ENCODE measurements at regions not wholly inside any gene's neighbourhood (a gene's known extent, or its start where the extent isn't known, plus 50 kb on each side); places are given as distances from the start of the nearest gene placed in this dataset.

GRCh38 chr6:84582997-84583396 lies 181.4 kb downstream of the TBX18 start:
- POLR2A ChIA-PET = no interaction called here
- CTCF ChIA-PET = interaction anchor here (1.8 kb wide), 1 partner anchor 155 kb away, joined by 5 read pairs; no protein-coding TSS in a partner anchor
- no peaks in the 10 kb centered on the region for H3K36me3 ChIP-seq (ENCODE audit: control insufficient read depth in 2 of 2, insufficient read depth in 1 of 2, low read length in 2 of 2)

GRCh38 chr6:84581494-84582259 lies 182.7 kb downstream of the TBX18 start:
- Histone ChIP-seq H3K9me3 (ENCODE audit: control insufficient read depth, insufficient read depth, low read depth, low read length) (no peaks in the 10 kb centered on the region), H3K27ac (ENCODE audit: extremely low read depth, low read depth, low read length) (no peak overlapping the region), H3K4me1 (ENCODE audit: control insufficient read depth, insufficient read depth, low read length) (no peaks in the 10 kb centered on the region), H3K36me3 (ENCODE audit: control insufficient read depth in 2 of 2, insufficient read depth in 1 of 2, low read length in 2 of 2) (no peaks in the 10 kb centered on the region), H3K4me3 (ENCODE audit: low read depth, low read length) (no peak overlapping the region)
- POLR2A ChIA-PET = no interaction called here
- CTCF ChIA-PET = no interaction called here
- TF ChIP-seq ZNF660 (tag by site-specific recombination; IDR thresholded peaks at IDR 0.05) (0 out of 2 replicates have a peak, but pooled peaks have one; percentile 26), ZNF350 (tag by site-specific recombination; IDR thresholded peaks at IDR 0.05) (no peak)
- TF ChIP-seq, protein P1, sequence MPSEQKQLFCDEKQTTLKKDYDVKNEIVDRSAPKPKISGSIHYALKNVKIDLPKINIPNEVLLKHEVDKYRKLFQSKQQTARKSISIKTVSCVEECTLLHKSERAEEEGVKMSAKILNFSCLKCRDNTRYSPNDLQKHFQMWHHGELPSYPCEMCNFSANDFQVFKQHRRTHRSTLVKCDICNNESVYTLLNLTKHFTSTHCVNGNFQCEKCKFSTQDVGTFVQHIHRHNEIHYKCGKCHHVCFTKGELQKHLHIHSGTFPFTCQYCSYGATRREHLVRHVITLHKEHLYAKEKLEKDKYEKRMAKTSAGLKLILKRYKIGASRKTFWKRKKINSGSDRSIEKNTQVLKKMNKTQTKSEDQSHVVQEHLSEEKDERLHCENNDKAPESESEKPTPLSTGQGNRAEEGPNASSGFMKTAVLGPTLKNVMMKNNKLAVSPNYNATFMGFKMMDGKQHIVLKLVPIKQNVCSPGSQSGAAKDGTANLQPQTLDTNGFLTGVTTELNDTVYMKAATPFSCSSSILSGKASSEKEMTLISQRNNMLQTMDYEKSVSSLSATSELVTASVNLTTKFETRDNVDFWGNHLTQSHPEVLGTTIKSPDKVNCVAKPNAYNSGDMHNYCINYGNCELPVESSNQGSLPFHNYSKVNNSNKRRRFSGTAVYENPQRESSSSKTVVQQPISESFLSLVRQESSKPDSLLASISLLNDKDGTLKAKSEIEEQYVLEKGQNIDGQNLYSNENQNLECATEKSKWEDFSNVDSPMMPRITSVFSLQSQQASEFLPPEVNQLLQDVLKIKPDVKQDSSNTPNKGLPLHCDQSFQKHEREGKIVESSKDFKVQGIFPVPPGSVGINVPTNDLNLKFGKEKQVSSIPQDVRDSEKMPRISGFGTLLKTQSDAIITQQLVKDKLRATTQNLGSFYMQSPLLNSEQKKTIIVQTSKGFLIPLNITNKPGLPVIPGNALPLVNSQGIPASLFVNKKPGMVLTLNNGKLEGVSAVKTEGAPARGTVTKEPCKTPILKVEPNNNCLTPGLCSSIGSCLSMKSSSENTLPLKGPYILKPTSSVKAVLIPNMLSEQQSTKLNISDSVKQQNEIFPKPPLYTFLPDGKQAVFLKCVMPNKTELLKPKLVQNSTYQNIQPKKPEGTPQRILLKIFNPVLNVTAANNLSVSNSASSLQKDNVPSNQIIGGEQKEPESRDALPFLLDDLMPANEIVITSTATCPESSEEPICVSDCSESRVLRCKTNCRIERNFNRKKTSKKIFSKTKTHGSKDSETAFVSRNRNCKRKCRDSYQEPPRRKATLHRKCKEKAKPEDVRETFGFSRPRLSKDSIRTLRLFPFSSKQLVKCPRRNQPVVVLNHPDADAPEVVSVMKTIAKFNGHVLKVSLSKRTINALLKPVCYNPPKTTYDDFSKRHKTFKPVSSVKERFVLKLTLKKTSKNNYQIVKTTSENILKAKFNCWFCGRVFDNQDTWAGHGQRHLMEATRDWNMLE (tag by site-specific recombination; conservative IDR thresholded peaks at IDR 0.05; ENCODE audit: low read depth) = 0 out of 2 replicates have a peak, but pooled peaks have one; percentile 42

More at GRCh38 chr6:84582997-84583396, 181.4 kb downstream of the TBX18 start:
- no peaks in the 10 kb centered on the region for H3K9me3 ChIP-seq (ENCODE audit: control insufficient read depth, insufficient read depth, low read depth, low read length)
- no peak overlapping the region for H3K27ac ChIP-seq (ENCODE audit: extremely low read depth, low read depth, low read length)
- TF ChIP-seq ZNF221 (tag by site-specific recombination; IDR thresholded peaks at IDR 0.05; ENCODE audit: borderline replicate concordance) = no peak
- TF ChIP-seq HOXA7 (CRISPR knock-in tag; IDR thresholded peaks at IDR 0.05; ENCODE audit: borderline replicate concordance) = no peak
- no peak for TF ChIP-seq ZNF624 (tag by site-specific recombination; IDR thresholded peaks at IDR 0.05)
- TF ChIP-seq ZNF580 (tag by site-specific recombination; IDR thresholded peaks at IDR 0.05) = no peak
- TF ChIP-seq, protein P2, sequence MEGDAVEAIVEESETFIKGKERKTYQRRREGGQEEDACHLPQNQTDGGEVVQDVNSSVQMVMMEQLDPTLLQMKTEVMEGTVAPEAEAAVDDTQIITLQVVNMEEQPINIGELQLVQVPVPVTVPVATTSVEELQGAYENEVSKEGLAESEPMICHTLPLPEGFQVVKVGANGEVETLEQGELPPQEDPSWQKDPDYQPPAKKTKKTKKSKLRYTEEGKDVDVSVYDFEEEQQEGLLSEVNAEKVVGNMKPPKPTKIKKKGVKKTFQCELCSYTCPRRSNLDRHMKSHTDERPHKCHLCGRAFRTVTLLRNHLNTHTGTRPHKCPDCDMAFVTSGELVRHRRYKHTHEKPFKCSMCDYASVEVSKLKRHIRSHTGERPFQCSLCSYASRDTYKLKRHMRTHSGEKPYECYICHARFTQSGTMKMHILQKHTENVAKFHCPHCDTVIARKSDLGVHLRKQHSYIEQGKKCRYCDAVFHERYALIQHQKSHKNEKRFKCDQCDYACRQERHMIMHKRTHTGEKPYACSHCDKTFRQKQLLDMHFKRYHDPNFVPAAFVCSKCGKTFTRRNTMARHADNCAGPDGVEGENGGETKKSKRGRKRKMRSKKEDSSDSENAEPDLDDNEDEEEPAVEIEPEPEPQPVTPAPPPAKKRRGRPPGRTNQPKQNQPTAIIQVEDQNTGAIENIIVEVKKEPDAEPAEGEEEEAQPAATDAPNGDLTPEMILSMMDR (tag by site-specific recombination; IDR thresholded peaks at IDR 0.05) = no peak
- no peak for TF ChIP-seq ZNF660 (tag by site-specific recombination; IDR thresholded peaks at IDR 0.05)
- no peaks in the 10 kb centered on the region for H3K4me1 ChIP-seq (ENCODE audit: control insufficient read depth, insufficient read depth, low read length)
- H3K4me3 ChIP-seq (ENCODE audit: low read depth, low read length) = no peak overlapping the region

- ChIA-PET CTCF (interaction anchor here (0.6 kb wide), 1 partner anchor 18 kb away, joined by 3 read pairs; no protein-coding TSS in a partner anchor), POLR2A (no interaction called here)
- no peaks in the 10 kb centered on the region for H3K36me3 ChIP-seq (ENCODE audit: control insufficient read depth in 2 of 2, insufficient read depth in 1 of 2, low read length in 2 of 2)
- TF ChIP-seq SETDB1 (IDR thresholded peaks at IDR 0.05; ENCODE audit: insufficient read length, low read length) = peak; percentile 87
- TF ChIP-seq ZNF791 (tag by site-specific recombination; IDR thresholded peaks at IDR 0.05) = no peak
- H3K4me3 ChIP-seq (ENCODE audit: low read depth, low read length) = no peak overlapping the region
- no peaks in the 10 kb centered on the region for H3K4me1 ChIP-seq (ENCODE audit: control insufficient read depth, insufficient read depth, low read length)
- no peaks in the 10 kb centered on the region for H3K9me3 ChIP-seq (ENCODE audit: control insufficient read depth, insufficient read depth, low read depth, low read length)
- H3K27ac ChIP-seq (ENCODE audit: extremely low read depth, low read depth, low read length) = no peak overlapping the region
Observed at GRCh38 chr6:84579404-84579803, 185.0 kb downstream of the TBX18 start.

All from HEK293 (cell line).